Posterior vena cava (tissue), 2 donors: ENCODE measurements at regions not wholly inside any gene's neighbourhood (a gene's known extent, or its start where the extent isn't known, plus 50 kb on each side); places are given as distances from the start of the nearest gene placed in this dataset.

Experiments
- DNase-seq: peaks from one replicate; pipeline ENCODE4 v3.0.0-alpha.2; 2020; ENCODE audit warnings: low spot score
- intact Hi-C, 2 donors: fragments of 100-400 bp; cut with DNase I; formaldehyde crosslinking; loops; one replicate each; pipeline versions ENCODE4 v1.14.1 to v1.14.2; 2022 to 2023
- donor health status: DM: yes; HTN: yes; CAD: no.
- donor health status: DM: yes; HTN: yes; CAD: no.

DNA sequence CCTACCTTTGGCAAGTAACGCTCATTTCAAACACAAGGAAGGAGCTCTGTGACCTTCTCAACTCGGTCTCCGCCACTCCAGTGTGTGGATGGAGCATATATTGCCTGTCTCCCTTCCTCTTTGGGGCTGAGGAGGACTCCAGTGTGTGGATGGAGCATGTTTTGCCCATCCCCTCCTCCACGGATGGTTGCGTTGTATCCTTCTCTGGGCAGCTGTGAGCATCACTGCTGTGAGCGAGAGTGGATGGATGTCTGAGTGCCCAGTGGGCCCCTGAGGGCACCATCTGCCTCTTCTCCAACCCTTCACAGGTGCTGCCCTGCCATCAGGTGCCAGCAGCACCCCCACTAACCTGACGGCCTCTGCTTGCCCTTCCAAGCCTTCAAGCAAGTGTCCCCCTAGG lies 186.2 kb downstream of the TEX29 start:
- intact Hi-C loops = no loop called here

DNA sequence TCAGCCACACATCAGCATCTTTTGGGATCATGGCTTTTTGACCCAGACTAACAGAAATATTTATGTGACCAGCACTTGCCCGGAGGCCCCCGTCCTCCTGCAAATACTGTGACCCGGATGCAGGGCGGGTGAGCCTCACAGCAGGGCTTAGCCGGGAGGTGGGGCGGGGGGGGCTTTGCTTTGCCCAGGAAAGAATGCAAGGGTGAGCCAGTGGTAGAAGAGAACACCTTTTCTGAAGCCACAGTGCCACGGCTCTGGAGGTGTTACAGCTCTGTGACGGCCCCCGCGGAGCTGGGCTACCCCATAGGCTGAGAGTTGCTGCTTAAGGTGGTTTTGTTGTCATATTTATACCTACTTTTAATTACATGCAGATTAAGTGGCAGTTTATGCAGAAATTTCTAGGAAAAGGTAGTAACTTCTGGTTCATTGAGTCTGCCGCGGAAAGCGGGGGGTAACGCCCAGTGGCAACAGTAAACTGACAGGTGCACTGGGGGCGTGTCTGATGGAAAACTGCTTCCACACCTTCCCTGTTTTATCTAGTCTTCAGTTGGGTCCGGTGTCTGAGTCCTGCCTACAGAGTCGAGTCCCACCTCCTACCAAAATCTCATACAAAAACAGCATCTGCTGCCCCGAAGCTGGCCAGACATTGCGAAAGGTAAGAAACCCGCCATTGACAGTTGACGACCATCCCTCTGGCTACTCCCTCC lies 187.9 kb downstream of the TEX29 start:
- DNase-seq = peak; percentile 65

More for the DNA sequence above, 186.2 kb downstream of the TEX29 start:
- peak; percentile 37 for DNase-seq

DNA sequence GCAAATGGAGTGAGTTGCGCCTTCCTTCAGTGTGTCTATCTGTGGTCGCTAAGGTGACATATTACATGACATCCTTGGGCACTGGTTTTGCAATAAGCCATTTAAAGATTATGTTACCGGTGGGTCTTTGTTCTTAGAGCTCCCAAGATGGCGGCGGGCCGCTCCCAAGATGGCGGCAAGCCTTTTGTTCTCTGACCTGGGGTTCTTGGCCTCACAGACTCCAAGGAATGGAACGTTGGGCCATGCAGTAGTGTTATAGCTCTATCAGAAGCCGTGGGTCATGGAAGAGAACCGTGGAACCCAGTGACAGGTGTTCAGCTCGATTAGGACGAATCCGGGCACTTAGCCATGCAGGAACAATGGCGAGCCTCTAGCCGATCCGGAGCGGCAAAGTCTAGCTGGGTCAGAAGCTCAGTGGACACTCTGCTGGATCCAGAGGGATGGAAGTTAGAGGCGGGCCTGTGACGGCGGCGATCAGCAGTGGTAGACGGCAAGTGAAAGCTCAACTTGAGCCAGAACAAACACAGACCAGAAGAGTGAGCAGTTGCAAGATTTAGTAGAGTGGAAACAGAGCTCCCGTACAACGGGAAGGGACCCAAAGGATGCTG lies 188.6 kb downstream of the TEX29 start:
- peak; percentile 61 for DNase-seq
- intact Hi-C loops = no loop called here

More for the DNA sequence above, 187.9 kb downstream of the TEX29 start:
- intact Hi-C loops = no loop called here

DNA sequence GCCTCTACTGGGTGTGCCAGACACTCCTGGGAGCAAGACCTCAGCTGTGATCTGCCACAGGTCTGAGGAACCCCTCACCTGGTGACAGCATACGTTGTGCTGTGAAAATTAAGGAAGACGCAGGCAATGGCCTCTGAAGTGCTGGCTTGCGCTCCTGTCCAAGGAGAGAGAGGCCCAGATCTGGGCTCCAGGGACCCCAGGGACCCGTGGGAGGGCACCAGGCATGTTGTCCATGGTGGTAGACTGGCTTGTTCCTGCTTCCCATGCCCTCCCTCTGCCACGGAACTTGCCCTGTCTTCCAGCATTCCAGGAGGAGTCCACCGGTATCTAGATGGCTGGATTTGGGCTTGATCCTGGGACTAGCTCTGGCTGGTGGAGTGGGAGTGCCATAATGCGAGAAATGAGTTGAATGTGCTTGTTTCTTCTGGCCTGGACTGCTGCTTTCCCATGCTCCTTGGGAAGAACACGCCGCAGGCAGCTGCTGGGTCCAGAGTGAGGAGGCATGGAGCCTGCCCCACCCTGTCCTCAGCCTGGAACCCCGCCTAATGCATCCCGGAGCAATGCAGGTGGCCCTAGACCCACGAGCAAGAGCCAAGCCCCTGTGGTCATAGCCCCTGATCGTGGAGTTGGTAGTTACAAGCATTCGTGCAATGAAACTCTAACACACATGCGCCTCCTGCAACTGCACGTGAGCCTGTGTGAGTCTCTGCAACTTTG lies 190.2 kb downstream of the TEX29 start:
- intact Hi-C loops = no loop called here
- DNase-seq = peak; percentile 61

DNA sequence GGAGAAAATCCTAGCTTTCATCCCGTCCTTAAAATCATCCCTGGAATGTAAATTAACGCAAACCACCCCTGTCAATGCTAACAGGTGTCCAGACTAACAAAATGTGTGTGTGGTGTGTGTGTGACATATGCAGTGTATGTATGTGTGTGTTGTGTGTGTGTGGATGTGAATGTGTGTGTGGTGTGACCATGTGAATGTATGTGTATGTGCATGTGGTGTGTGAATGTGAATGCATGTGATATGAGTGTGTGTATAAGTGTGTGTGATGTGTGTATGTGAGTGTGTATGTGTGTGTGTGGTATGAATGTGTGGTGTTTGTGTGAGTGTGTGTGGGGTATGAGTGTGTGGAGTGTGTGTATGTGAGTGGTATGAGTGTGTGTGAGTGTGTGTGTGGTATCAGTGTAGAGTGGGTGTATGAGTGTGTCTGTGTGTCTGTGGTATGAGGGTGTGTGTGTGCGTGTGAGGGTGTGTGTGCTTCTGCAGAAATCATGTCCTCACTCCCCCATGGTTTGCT lies 190.8 kb downstream of the TEX29 start:
- DNase-seq = no peak
- intact Hi-C loops = no loop called here

DNA sequence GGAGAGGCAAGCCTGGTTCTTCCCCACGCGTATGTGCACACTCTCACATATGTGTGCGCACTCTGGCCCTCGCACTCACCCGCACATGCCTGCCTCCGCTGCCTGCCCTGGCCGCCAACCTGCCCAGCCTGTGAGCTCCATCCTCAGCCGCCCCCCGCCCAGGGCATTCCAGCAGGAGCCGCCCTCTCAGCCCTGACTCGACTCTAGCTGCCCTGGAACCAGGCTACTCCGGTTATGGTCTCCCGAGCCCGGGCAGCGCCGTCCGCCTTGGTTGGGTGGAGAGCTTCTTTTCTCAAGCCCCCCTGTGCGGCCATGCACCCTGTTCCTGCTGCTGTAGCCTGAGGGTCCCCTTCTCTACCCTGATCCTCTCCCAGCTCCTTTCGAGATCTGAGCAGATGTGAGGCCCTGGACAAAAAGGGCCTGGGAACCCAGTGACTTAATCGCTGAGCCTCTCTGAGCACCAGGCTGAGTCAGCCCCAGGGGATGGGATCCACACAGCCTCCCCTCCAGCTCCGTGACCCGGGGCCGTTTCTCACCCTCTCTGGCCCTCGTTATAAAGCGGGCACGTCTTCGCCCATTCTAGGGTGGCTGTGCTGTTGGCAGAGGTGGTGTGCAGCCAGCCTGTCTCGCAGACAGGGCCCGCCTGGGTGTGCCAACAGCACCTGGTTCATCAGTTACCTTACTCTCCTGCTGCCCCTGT lies 191.5 kb downstream of the TEX29 start:
- peak; percentile 74 for DNase-seq

DNA sequence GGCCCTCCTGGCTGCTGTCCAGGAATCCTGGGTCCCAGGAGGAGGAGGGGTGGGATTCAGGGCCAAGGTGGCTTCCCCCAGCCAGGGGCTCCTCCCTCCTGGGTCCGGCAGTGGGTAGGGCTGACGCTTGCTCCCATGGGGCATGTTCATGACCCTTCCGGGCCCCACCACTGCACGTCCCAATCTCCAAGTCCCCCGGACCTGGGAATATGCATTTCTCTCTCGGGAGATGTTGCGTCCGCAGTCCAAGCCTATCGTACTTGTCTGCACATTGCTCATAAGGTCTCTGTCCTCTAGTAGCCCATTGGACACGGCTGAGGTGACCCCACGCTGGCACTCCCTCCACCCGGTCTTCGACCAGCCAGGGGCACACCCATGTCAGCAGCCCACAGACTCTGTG lies 192.3 kb downstream of the TEX29 start:
- peak; percentile 63 for DNase-seq
- intact Hi-C loops = no loop called here

More for the DNA sequence above, 191.5 kb downstream of the TEX29 start:
- intact Hi-C loops = no loop called here

DNA sequence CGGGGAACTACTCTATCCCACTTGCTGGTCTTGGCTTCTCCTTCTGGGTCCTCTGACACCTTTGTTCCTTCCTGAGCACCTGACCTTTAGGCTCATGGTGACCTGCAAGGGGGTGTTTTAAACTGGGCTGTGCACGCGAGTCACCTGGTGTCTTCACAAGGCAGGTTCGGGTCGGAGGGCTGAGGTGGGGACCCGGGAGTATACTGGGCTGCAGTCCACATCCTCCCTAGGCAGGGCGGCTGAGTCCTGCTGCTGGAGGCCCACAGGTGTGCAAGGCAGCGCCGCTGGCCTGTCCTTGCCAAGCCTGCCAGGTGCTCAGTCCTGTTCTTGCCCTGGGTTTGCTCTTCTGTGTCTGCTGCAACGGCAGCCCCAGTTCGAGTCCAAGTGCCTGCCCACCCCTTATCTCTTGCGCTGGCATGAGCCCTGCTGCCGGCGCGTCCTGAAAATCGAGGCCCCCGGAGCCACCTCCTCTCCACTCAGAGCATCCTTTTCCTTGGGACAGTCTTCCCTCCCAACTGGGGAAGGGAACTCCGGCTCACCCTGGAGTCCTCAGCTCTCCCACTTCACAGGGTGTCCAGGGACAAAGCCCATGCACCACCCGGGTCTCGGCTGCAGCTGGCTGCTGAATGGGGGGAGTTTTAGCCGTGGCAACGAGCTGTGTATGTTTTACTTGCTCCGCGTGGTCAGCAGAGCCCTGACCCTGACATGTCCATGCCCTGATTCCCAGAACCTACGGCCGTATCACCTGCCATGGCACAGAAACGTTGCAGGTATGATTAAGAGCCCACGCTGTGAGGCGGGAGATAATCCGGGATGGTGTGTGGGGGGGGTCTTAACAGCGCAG lies 193.5 kb downstream of the TEX29 start:
- intact Hi-C loops = no loop called here
- DNase-seq = no peak

DNA sequence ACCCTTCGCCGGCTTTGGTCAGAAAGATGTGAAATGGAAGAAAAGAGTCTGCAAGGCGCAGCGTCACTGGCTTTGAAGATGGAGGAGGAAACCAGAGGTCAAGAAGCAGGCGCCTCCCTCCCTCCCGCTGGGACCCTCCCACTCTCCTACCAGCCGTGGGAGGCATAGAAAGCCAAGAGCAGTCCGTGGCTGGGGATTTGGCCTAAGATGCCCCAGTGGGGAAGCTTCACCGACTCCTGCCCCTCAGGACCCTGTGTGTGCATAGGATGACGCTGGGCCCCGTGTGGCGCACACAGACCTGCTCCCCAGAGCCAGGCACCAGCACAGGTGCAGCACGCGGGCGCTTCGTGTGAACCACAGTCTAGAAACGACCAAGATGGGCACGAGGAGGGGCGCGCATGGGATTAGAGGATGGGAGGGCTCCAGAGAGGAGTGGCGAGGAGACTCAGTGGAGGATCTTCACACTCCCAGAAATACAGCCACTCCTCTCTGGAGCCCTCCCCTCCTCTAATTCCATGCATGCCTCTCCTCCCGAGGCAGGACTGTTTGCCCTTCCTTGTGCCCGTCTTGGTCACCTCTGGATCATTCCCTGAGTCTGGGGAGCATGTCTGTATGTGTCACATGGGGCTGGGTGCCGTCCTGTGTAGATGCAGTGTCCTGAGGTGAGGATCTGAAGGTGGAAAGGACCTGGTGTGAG lies 194.3 kb downstream of the TEX29 start:
- intact Hi-C loops = no loop called here
- DNase-seq = no peak

DNA sequence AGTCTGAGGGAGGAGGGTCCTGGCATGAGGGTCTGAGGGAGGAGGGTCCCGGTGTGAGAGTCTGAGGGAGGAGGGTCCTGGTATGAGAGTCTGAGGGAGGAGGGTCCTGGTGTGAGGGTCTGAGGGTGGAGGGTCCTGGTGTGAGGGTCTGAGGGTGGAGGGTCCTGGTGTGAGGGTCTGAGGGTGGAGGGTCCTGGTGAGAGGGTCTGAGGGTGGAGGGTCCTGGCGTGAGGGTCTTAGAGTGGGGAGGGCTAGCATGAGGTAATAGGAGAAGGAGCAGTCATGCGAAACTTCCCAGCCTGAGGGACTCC lies 194.8 kb downstream of the TEX29 start:
- intact Hi-C loops = no loop called here

DNA sequence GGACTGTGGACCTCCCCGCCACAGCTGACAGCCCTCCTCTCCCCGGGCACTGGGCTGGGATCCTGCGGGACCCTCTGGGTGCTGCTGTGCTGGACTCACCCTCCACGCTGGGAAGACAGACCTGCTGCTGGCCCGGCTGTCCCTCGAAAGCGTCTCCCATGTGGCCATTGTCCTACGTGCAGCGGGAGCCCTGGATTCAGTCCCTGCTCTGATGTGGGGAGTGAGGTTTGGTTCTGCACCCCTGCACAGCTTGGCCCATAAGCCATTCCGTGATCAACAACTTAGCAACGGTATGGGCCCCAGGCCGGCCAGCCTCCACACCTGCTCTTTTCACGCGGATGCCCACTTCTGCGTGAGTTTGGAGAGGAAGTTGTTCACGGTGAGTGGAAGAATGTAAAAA lies 195.2 kb downstream of the TEX29 start:
- intact Hi-C loops = no loop called here
- no peak for DNase-seq

More for the DNA sequence above, 194.8 kb downstream of the TEX29 start:
- DNase-seq = no peak

DNA sequence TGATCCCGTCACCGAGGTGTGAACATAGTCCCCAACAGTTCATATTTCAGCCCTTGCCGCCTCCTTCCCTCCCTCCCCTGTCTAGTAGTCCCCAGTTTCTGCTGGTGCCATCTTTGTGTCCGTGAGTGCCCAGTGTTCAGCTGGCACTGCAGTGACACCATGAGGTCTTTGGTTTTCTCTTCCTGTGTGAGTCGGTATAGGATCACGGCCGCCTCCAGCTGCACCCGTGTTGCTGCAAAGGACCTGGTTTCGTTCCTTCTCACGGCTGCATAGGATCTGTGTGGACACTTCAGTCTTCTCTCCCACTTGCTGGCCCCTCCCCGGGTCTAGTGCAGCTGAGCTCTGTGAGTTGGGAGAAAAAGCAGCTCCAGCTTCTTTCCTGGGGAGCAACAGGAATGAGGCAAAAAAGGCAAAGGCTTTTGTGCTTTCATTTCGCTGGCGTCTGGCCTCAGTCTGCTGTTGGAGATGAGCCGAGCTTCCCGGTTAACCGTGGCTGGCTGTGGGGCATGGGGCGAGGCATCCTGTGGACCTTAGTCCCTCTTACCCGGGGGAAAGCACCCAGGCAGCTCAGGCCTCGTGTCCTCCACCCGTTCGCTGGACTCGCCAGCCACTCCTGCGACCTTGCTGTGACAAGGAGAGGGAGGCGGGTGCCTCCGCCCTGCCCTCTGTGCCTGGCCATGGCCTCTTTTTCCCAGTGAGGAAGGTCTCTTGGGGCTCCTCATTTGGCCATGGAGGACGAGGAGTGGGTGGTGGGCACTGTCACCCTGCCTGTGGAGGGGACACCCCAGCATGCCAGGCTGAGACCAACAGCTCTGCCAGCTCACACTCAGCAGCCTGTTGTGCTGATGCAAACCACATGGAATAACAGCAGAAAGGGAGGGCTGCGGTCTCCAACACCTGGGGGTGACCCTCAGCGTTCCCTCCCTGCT lies 196.5 kb downstream of the TEX29 start:
- DNase-seq = no peak
- intact Hi-C loops = no loop called here

DNA sequence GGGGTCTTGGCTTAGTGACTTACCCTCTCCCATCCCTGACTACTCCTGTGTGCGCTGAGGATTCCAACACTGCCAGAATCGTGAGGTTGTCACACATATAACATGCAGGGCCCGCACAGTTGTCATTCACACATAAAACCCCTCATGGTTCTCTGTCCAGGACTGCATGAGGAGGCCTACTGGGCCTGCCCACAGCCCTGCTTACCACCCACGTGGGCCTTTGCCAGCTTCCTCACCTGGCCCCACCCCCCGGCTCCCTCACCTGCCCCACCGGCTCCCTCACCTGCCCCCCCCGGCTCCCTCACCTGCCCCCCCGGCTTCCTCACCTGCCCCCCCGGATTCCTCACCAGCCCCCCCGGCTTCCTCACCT lies 197.2 kb downstream of the TEX29 start:
- DNase-seq = no peak
- intact Hi-C loops = no loop called here

DNA sequence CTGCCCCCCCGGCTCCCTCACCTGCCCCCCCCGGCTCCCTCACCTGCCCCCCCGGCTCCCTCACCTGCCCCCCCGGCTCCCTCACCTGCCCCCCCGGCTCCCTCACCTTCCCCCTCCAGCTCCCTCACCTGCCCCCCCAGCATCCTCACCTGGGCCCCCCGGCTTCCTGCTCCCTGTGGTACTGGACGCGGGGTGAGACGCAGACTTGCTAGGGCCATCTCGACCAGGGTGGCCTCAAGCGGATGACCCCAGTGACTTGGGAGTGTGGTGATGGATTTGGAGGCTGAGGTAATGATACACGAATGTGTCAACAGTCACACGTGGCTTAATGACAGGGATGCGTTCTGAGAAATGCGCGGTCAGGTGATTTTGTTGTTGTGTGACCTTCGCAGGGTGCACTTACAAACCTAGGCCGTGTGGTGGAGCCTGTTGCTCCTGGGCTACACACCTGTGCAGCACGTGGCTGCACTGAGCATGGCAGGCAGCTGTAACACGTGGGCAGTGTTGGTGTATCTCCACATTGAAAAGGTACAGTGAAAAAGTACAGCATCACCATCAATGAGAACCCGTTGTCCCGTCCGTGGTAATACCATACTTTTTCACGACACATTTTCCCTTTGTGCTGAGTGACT lies 197.8 kb downstream of the TEX29 start:
- intact Hi-C loops = no loop called here
- DNase-seq = no peak

DNA sequence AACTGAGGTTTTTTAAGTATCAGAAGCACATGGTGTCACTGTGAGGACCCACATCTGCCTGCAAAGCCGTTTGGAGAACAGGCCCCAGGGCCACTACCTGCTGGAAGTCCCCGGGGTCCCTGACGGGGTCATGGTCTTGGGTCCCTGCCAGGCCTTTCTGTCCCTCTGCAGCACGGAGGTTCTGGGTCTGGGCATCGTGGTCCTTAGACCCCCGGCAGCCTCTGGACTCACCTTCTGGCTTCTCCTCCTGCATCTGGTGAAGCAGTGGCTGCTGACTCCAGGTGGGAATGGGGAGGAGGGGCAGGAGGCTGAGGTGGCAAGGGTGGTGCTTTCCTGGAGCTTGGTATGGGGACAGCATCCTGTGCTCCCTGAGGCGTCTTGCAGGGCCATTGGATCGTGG lies 198.6 kb downstream of the TEX29 start:
- intact Hi-C loops = no loop called here
- no peak for DNase-seq

DNA sequence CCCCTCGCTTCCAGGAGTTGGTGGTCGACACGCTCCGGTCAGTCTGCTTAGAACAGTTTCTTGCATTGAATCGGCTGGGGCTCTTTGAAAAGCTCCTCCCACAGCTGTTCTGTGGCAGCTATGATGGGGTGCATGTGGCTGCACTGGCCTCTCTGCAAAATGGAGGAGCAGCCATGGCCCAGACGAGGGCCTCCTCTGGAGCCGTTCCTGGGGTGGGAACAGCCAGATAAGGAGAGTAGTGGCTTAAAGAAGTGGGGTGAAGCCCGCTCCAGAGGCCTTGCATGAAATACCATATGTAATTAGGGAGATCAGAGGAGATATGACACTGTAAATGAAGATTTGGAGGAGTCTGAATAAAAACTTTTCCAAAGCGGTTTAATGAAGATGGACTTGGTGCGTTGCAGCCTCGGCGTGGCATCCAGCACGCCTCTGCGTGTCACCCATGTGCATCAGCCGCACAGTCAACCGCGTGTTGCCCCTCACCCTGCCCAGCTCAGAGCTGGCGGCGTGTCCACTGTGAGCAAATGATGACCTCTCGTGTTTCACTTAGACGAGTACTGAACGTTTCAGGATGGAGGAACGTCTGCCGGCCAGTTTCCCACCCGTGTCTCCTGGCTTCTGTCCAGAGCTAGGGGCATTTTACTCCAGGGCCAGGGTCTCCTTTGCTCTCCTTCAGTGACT lies 199.2 kb downstream of the TEX29 start:
- DNase-seq = no peak
- intact Hi-C loops = no loop called here

DNA sequence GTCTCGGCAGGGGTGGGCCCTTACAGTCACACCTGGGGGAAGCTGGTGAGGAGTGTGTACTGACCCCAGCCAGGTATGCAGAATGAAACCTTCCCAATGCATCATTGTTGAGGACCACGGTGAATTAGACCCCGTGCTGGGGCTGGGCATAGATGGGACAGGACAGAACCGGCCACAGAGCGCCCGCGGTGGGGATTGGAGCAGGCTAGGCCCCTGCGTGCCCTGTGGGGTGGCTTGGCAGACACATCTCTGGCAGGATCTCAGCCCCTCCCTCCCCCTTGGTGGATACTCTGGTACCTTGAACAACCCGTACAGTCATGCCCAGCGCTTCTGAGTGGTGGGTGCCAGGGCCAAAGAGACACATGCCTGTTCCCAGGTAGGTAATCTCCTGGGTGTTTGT lies 200.6 kb downstream of the TEX29 start:
- intact Hi-C loops = no loop called here
- DNase-seq = peak; percentile 69
